Esophagus squamous epithelium (tissue), 5 donors: ENCODE measurements at regions not wholly inside any gene's neighbourhood (a gene's known extent, or its start where the extent isn't known, plus 50 kb on each side); places are given as distances from the start of the nearest gene placed in this dataset.
"Not testable (repeated sequence)": the region's sequence is repeated elsewhere in the genome, so short reads cannot be mapped to it uniquely, and the experiment has no call there.

ENCODE experiments used
- DNase-seq: peaks from one replicate; lab custom pipeline; 2025; lab: John Stamatoyannopoulos, UW
- H3K27ac ChIP-seq, 4 donors: fragments of 200-600 bp; sonication (generic); one replicate each; pipeline ENCODE4 v1.5.1; 2016 to 2019; ENCODE audit warnings: mild to moderate bottlenecking in 1 of 4
- H3K27me3 ChIP-seq, 4 donors: fragments of 200-600 bp; sonication (generic); 1 replicate in 3 of 4; 2 replicates in 1 of 4; pipeline versions ENCODE4 v1.5.1 to v1.6.0; 2017 to 2021; ENCODE audit warnings: antibody characterized with exemption in 1 of 4
- H3K36me3 ChIP-seq, 3 donors: fragments of 200-600 bp; sonication (generic); one replicate each; pipeline ENCODE4 v1.5.1; 2016 to 2019
- H3K4me1 ChIP-seq, 3 donors: fragments of 200-600 bp; sonication (generic); one replicate each; pipeline ENCODE4 v1.5.1; 2017 to 2019
- H3K4me3 ChIP-seq, 4 donors: fragments of 200-600 bp; sonication (generic); 1 replicate in 3 of 4; 2 replicates in 1 of 4; pipeline ENCODE4 v1.5.1; 2016 to 2019; ENCODE audit warnings: mild to moderate bottlenecking in 2 of 4, moderate library complexity in 1 of 4
- H3K9me3 ChIP-seq, 3 donors: fragments of 200-600 bp; sonication (generic); one replicate each; pipeline ENCODE4 v1.5.1; 2016 to 2019
- WGBS, 2 donors: methylation state at CpG; one replicate each; pipeline ENCODE4 v1.1.5; 2018; 5-methylcytosine and 5-hydroxymethylcytosine counted together
- intact Hi-C: fragments of 100-400 bp; cut with DNase I; formaldehyde crosslinking; loops from one replicate; pipeline ENCODE4 v1.15.0; 2022
- small RNA-seq, 4 donors: library from RNA; depleted of rRNA; stranded (forward); fragments of <200 nt; gene quantifications; one replicate each; pipeline ENCODE3, GENCODE V24; 2016
- donor health status: DM: yes; HTN: yes; CAD: no.

DNA sequence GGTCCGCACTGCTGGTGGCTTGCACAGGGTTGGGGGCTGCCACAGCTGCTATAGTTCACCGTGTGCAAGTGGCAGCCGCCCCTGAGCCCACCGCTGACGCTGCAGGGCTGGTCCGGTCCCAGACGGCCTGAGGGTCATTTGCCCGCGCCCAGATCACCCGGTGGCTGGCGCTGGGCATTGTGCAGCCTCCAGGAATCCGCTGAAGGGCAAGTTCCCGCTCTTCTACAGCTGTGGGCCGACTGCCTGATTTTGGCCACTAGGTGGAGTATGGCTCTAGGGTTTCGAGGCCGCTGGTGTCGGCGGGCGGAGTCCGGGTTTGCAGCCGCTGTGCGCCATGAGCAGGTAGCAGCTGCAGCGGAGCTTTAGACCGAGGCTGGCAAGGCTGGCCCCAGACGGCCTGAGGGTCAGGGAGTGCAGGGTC is 581.8 kb downstream of the TUBA3C start:
- intact Hi-C loops, H3K4me1 ChIP-seq, DNase-seq, H3K27ac ChIP-seq, H3K4me3 ChIP-seq, H3K9me3 ChIP-seq, H3K27me3 ChIP-seq, H3K36me3 ChIP-seq: not testable (repeated sequence)
- WGBS, 2 donors = 73% methylated on average over 3 of the region's 25 CpGs; no CpG with 5 or more reads in 1 of the 2 donors

DNA sequence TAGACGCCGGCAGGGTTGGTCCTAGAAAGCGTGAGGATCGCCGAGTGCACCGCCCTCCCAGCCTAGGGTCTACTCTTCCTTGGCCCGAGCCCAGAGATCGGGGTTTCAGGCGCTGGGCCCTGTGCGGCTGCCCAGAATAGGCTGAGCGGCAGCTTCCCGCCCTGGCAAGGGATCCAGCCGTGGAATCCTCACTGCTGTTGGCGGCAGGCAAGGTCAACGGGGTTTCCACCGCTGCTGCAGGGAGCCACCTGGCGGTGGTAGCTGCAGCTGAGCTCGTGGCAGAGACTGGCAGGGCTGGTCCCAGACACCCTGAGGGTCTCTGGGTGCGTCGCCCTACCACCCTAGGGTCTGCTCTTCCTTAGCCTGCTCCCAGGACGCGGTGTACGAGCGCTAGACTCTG is 583.1 kb downstream of the TUBA3C start:
- DNase-seq, H3K27me3 ChIP-seq, intact Hi-C loops, H3K27ac ChIP-seq, H3K4me1 ChIP-seq, H3K36me3 ChIP-seq, H3K4me3 ChIP-seq: not testable (repeated sequence)
- 73 to 83% methylated on average over 3 to 6 of the region's 24 CpGs for WGBS, 2 donors
- H3K9me3 ChIP-seq = peaks cover 0 to 12% (median 4%) of the 10 kb centered on the region in 3 donors

DNA sequence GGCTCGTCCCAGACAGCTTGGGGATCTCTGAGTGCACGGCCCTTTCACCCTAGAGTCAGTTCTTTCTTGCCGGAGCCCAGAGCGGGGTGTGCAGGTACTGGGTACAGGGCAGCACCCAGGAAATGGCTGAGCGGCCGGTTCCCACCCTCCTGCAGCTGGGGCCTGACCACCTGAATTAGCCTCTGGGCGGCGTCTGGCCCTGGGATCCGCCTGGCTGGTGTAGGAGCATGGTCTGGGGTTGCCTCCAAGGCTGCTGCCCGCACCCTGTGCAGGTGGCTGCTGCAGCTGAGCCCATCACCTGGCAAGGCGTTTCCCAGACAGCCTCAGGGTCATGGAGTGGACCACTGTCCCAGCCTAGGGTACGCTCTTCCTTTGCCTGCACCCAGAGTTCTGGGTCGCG is 583.7 kb downstream of the TUBA3C start:
- H3K4me1 ChIP-seq, DNase-seq, H3K27me3 ChIP-seq, H3K27ac ChIP-seq, H3K4me3 ChIP-seq, intact Hi-C loops, H3K36me3 ChIP-seq: not testable (repeated sequence)
- WGBS, 2 donors = 60 to 72% methylated on average over 1 to 4 of the region's 14 CpGs
- peaks cover 0 to 12% (median 4%) of the 10 kb centered on the region in 3 donors for H3K9me3 ChIP-seq

DNA sequence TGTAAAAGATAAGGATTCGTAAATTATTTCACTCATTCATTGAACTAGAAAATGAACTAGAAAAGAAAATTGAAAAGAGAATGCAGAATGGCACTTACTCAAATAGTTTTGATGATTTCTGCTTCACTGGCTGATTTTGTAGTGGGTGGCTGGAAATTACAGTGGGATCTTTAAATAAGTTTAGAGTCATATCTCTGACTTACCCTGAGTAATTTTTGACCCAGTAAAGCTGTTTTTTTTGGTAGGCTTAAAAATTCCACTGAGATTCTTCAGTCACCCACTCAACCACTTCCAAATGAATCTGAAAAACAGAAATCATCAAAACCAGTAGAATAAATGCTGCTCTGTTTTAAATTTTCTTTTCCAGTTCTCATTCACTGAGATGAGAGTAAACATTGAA is 604.5 kb downstream of the TUBA3C start:
- H3K9me3 ChIP-seq, H3K4me1 ChIP-seq, H3K27ac ChIP-seq, H3K4me3 ChIP-seq, H3K27me3 ChIP-seq, H3K36me3 ChIP-seq, DNase-seq, intact Hi-C loops: not testable (repeated sequence)
- no CpG with 5 or more reads among the region's 1 CpG for WGBS, 2 donors

DNA sequence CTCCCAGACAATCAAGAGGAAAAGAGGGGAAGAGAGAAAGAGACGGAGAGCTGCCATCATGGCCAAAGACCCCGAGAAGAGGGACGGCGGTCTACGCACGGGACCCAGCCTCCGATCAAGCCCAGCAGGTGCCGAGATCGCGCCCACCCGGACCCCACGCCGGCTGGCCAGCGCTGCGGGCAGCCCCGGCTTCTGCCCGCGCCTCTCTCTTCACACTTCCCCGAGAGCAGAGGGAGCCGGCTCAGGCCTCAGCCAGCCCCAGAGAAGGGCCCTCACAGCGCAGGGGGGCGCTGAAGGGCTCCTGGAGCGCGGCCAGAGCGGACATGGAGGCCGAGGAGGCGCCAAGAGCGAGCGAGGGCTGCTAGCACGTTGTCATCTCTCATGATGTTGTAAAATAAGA is 613.7 kb downstream of the TUBA3C start:
- H3K36me3 ChIP-seq, H3K4me3 ChIP-seq, intact Hi-C loops, H3K27me3 ChIP-seq, DNase-seq, H3K27ac ChIP-seq, H3K9me3 ChIP-seq, H3K4me1 ChIP-seq: not testable (repeated sequence)
- WGBS, 2 donors = no CpG with 5 or more reads among the region's 30 CpGs

Small RNAs in the stretch of these regions (small RNA-seq; reads per million reads assigned to genes)
- gene LINC00328-2P = 0 reads per million in 4 donors
- gene RNA5SP24 = 0 reads per million in 4 donors
- gene RNU6-55P = 0 reads per million in 4 donors
- gene RNU6-76P = 0 reads per million in 4 donors
